Endothelial cell of umbilical vein (primary cell): ENCODE measurements at regions not wholly inside any gene's neighbourhood (a gene's known extent, or its start where the extent isn't known, plus 50 kb on each side); places are given as distances from the start of the nearest gene placed in this dataset.

ENCODE experiments used
- BruUV-seq: library from RNA; stranded (reverse); fragments of 400-500 nt; replicated peaks from 2 replicates; lab custom pipeline; 2021; lab: Mats Ljungman, UMichigan
- CTCF ChIA-PET: fragments of 300-600, 350-600 bp; sonication (Branson Sonifier 250); formaldehyde crosslinking; loops from one replicate; lab custom pipeline; 2021; ENCODE audit warnings: antibody characterized with exemption, inconsistent platforms; lab: Charles Lee
- POLR2A ChIA-PET: fragments of 300-600, 350-600 bp; sonication (Branson Sonifier 250); formaldehyde crosslinking; loops from one replicate; lab custom pipeline; 2021; ENCODE audit warnings: antibody characterized with exemption, inconsistent platforms; lab: Charles Lee
- DNase-seq: peaks from one replicate; pipeline ENCODE4 v3.0.0-alpha.2; 2011; ENCODE audit warnings: low read depth, low spot score
- FAIRE-seq: peaks from 2 replicates; lab custom pipeline; 2011; peaks lifted over from hg19 to GRCh38; lab: Jason Lieb, UNC
- H2AFZ ChIP-seq: 2 replicates; pipeline ENCODE4 v1.6.0; 2012; ENCODE audit warnings: low read depth, low read length, control low read depth, inconsistent platforms
- H3K27ac ChIP-seq: 2 replicates; pipeline ENCODE4 v1.5.1; 2011; ENCODE audit warnings: low read depth, mild to moderate bottlenecking, control low read depth, low read length, moderate library complexity; ENCODE audit not compliant: insufficient read depth
- H3K27me3 ChIP-seq, 2 experiments: 2 replicates each; pipeline versions ENCODE4 v1.6.0 to v1.6.1; 2011; ENCODE audit warnings: low read length in 2 of 2, mixed read lengths in 1 of 2; ENCODE audit not compliant: control insufficient read depth in 2 of 2, insufficient read depth in 2 of 2
- H3K36me3 ChIP-seq, 2 experiments: 2 replicates in 1 of 2; 3 replicates in 1 of 2; pipeline ENCODE4 v1.5.1; 2011; ENCODE audit warnings: low read length in 2 of 2, mild to moderate bottlenecking in 1 of 2, moderate library complexity in 1 of 2; ENCODE audit not compliant: control insufficient read depth in 2 of 2, insufficient read depth in 2 of 2; ENCODE audit errors: extremely low read depth in 1 of 2
- H3K4me1 ChIP-seq: 3 replicates; pipeline ENCODE4 v1.5.1; 2011; ENCODE audit warnings: mild to moderate bottlenecking, low read length; ENCODE audit not compliant: control insufficient read depth, insufficient read depth; ENCODE audit errors: extremely low read depth
- H3K4me2 ChIP-seq: 2 replicates; pipeline ENCODE4 v1.6.1; 2011; ENCODE audit warnings: low read length, control low read depth, mixed read lengths; ENCODE audit not compliant: insufficient read depth
- H3K4me3 ChIP-seq, 3 experiments: fragments of 200-600 bp in 1 of 3; sonication (generic), shearing (Covaris generic) in 1 of 3; replicated peaks in 1 of 3; 2 replicates each; pipeline ENCODE4 v1.5.1; 2011 to 2016; ENCODE audit warnings: control low read depth in 3 of 3, low read length in 3 of 3, mild to moderate bottlenecking in 2 of 3, inconsistent platforms in 1 of 3, low read depth in 1 of 3, moderate library complexity in 1 of 3; ENCODE audit not compliant: insufficient read depth in 1 of 3
- H3K79me2 ChIP-seq: 2 replicates; pipeline ENCODE4 v1.6.0; 2012; ENCODE audit warnings: low read length, inconsistent platforms; ENCODE audit not compliant: control insufficient read depth, insufficient read depth
- H3K9ac ChIP-seq: replicated peaks from 2 replicates; pipeline ENCODE3; 2011; ENCODE audit warnings: low read length, control low read depth; ENCODE audit not compliant: insufficient read depth; ENCODE audit errors: extremely low read depth
- H3K9me1 ChIP-seq: replicated peaks from 3 replicates; pipeline ENCODE4 v1.6.0; 2011; ENCODE audit warnings: mild to moderate bottlenecking, low read length; ENCODE audit not compliant: control insufficient read depth, insufficient read depth; ENCODE audit errors: extremely low read depth
- H3K9me3 ChIP-seq: replicated peaks from 2 replicates; pipeline ENCODE4 v1.5.1; 2012; ENCODE audit warnings: low read length, inconsistent platforms; ENCODE audit not compliant: control insufficient read depth, insufficient read depth
- H4K20me1 ChIP-seq: replicated peaks from 2 replicates; pipeline ENCODE3; 2011; ENCODE audit warnings: mild to moderate bottlenecking, low read length; ENCODE audit not compliant: control insufficient read depth, insufficient read depth; ENCODE audit errors: extremely low read depth
- EZH2 ChIP-seq: IDR thresholded peaks from 2 replicates; pipeline ENCODE4 v1.6.1; 2012; ENCODE audit warnings: borderline replicate concordance, low read depth, mild to moderate bottlenecking, moderate library complexity, low read length, inconsistent platforms; ENCODE audit not compliant: severe bottlenecking
- FOS ChIP-seq: IDR thresholded peaks from 2 replicates; pipeline ENCODE4 v1.6.1; 2011; ENCODE audit warnings: mild to moderate bottlenecking, low read length, moderate library complexity, borderline replicate concordance; ENCODE audit not compliant: insufficient read depth
- GATA2 ChIP-seq: IDR thresholded peaks from 2 replicates; pipeline ENCODE4 v1.7.0; 2011; ENCODE audit warnings: low read depth, mild to moderate bottlenecking, moderate library complexity, mixed read lengths, low read length; ENCODE audit not compliant: insufficient read length, insufficient read depth
- MYC ChIP-seq: IDR thresholded peaks from one replicate; pipeline ENCODE4 v1.6.1; 2011; ENCODE audit warnings: mild to moderate bottlenecking, low read depth, low read length
- POLR2A ChIP-seq: IDR thresholded peaks from 2 replicates; pipeline ENCODE4 v1.6.1; 2012; ENCODE audit warnings: low read depth, mild to moderate bottlenecking, control low read depth, low read length
- POLR2AphosphoS5 ChIP-seq: IDR thresholded peaks from 2 replicates; pipeline ENCODE4 v1.6.1; 2012; ENCODE audit warnings: low read depth, mild to moderate bottlenecking, control low read depth, low read length, moderate library complexity; ENCODE audit not compliant: insufficient read depth
- dilution Hi-C: fragments of 300-500 bp; cut with MboI; formaldehyde crosslinking; loops from one replicate; pipeline ENCODE4 v1.15.0; 2019; ENCODE audit warnings: low sequenced_read_pairs; ENCODE audit not compliant: extremely low pct_ligation_motif_present
- intact Hi-C: fragments of 100-400 bp; cut with micrococcal nuclease; formaldehyde crosslinking; loops from one replicate; pipeline ENCODE4 v1.10.0; 2022
- TF ChIP-seq, protein P1 (sequence below), 2 donors: IDR thresholded peaks; 1 replicate in 1 of 2; 2 replicates in 1 of 2; pipeline ENCODE4 v1.5.1; 2011; ENCODE audit warnings: low read length in 2 of 2, mild to moderate bottlenecking in 2 of 2, moderate library complexity in 2 of 2, control low read depth in 1 of 2, inconsistent platforms in 1 of 2, low read depth in 1 of 2; ENCODE audit not compliant: insufficient read depth in 1 of 2; ENCODE audit errors: extremely low read depth in 1 of 2
- TF ChIP-seq, protein P2 (sequence below): IDR thresholded peaks from 2 replicates; pipeline ENCODE4 v1.6.1; 2011; ENCODE audit not compliant: insufficient read depth, insufficient read length

DNA sequence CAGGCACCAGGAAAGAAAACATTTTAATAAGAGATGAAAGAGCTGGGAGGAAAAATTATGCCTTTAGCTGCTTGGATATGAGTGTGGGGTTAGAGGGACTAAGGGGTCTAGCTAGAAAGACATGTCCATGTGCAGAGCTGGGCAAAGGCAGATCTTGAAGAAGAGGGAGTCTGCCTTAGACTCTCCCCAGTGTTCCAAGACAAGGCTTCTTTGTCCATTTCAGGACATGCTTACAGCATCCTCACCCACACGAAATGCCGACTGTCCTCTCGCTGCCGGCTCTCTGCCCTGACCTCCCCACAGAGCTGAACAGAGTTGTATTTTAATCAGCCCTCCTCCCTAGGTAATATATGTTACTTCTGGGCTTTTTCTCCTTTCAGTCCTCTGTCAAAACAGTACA, 100.7 kb upstream of the ATP1B1 start:
- intact Hi-C loops (no loop called here), dilution Hi-C loops (no loop called here)

More for the DNA sequence above, 100.7 kb upstream of the ATP1B1 start:
- H2AFZ ChIP-seq: no peak overlapping the region
- H3K4me3 ChIP-seq: no peak overlapping the region
- no peaks in the 10 kb centered on the region for H3K36me3 ChIP-seq
- no peaks in the 10 kb centered on the region for H3K9me3 ChIP-seq
- TF ChIP-seq POLR2A: no peak
- no peak for TF ChIP-seq EZH2
- TF ChIP-seq, protein P1, sequence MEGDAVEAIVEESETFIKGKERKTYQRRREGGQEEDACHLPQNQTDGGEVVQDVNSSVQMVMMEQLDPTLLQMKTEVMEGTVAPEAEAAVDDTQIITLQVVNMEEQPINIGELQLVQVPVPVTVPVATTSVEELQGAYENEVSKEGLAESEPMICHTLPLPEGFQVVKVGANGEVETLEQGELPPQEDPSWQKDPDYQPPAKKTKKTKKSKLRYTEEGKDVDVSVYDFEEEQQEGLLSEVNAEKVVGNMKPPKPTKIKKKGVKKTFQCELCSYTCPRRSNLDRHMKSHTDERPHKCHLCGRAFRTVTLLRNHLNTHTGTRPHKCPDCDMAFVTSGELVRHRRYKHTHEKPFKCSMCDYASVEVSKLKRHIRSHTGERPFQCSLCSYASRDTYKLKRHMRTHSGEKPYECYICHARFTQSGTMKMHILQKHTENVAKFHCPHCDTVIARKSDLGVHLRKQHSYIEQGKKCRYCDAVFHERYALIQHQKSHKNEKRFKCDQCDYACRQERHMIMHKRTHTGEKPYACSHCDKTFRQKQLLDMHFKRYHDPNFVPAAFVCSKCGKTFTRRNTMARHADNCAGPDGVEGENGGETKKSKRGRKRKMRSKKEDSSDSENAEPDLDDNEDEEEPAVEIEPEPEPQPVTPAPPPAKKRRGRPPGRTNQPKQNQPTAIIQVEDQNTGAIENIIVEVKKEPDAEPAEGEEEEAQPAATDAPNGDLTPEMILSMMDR (IDR thresholded peaks at IDR 0.05; ENCODE audit: extremely low read depth in 1 of 2, insufficient read depth in 1 of 2, low read depth in 1 of 2, low read length in 2 of 2): no peak
- TF ChIP-seq GATA2: no peak
- TF ChIP-seq POLR2AphosphoS5: no peak
- TF ChIP-seq MYC: no peak
- TF ChIP-seq FOS: no peak
- TF ChIP-seq, protein P2, sequence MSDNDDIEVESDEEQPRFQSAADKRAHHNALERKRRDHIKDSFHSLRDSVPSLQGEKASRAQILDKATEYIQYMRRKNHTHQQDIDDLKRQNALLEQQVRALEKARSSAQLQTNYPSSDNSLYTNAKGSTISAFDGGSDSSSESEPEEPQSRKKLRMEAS: no peak
- H3K4me2 ChIP-seq: no peak overlapping the region
- FAIRE-seq (no peak), DNase-seq (no peak)
- no peaks in the 10 kb centered on the region for H4K20me1 ChIP-seq
- BruUV-seq: no TSS peak
- ChIA-PET POLR2A (no interaction called here), CTCF (no interaction called here)
- H3K4me1 ChIP-seq: no peaks in the 10 kb centered on the region
- H3K27ac ChIP-seq: no peak overlapping the region
- H3K79me2 ChIP-seq: no peaks in the 10 kb centered on the region
- no peaks in the 10 kb centered on the region for H3K9me1 ChIP-seq
- no peaks in the 10 kb centered on the region for H3K27me3 ChIP-seq
- H3K9ac ChIP-seq: no peak overlapping the region
